ENCODE measurements at regions not wholly inside any gene's neighbourhood (a gene's known extent, or its start where the extent isn't known, plus 50 kb on each side); places are given as distances from the start of the nearest gene placed in this dataset.

DNA sequence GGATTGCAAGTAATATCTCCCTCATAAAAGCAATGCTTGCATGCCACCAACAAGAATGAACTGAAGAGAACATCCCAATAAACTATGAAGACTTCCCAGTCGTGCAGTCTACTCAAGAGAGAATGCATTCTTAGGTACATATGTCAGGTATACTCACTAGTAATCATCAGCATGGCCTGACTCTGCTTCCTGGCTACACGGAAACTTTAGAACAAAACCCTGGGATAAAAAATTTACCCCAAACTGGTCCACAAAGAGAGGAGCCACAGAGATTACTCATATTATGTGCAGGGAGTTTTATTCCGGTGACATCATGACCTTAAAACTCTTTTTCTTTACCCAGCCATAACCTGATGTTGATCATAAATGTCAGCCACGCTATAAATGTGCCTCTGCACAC, 57.5 kb upstream of the PAPPA start:
- no peak for TF ChIP-seq CTCF (IDR thresholded peaks at IDR 0.05; ENCODE audit: borderline replicate concordance, extremely low read depth, low read length, poor library complexity, severe bottlenecking)
- TF ChIP-seq EZH2 (IDR thresholded peaks at IDR 0.05; ENCODE audit: borderline replicate concordance, low read depth, low read length, severe bottlenecking), result no peak

Measured in DND-41 (cell line).